Right kidney (tissue), 1 donor: ENCODE measurements at regions not wholly inside any gene's neighbourhood (a gene's known extent, or its start where the extent isn't known, plus 50 kb on each side); places are given as distances from the start of the nearest gene placed in this dataset.
"Not testable (repeated sequence)": the region's sequence is repeated elsewhere in the genome, so short reads cannot be mapped to it uniquely, and the experiment has no call there.

ENCODE experiments used
- DNase-seq: peaks from one replicate; pipeline ENCODE4 v3.0.0-alpha.2; 2016

DNA sequence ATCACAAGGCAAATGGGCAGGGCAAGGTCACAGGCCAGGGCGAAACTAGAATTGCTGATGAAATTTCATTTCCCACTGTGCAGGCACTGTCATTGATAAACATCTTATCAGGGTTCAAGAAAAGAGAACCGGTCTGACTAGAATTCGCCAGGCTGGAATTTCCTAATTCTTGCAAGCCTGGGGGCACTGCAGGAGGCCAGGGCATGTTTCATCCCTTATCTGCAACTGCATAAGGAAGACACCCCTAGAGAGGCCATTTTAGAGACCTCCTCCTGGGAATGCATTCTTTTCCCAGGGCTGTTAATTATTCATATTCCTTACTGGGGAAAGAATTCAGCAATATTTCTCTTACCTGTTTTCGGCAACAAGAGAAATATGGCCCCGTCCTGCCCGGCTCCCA lies 266.2 kb upstream of the CYLC2 start:
- no peak for DNase-seq

- DNase-seq: no peak
Observed at GRCh38 chr9:102714184-102714583, 280.9 kb upstream of the CYLC2 start.

DNA sequence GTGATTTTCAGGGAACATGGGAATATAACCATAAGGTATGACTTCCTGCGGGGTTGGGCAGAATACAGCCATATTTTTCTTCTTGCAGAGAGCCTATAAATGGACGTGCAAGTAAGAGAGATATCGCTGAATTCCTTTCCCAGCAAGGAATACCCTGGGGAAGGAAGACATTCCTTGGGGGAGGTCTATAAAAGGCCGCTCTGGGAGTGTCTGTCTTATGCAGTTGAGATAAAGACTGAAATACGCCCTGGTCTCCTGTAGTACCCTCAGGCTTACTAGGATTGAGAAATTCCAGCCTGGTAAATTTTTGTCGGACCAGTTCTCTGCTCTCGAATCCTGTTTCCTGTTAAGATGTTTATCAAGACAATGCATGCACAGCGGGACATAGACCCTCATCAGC lies 282.2 kb upstream of the CYLC2 start:
- DNase-seq: peak; percentile 1

DNA sequence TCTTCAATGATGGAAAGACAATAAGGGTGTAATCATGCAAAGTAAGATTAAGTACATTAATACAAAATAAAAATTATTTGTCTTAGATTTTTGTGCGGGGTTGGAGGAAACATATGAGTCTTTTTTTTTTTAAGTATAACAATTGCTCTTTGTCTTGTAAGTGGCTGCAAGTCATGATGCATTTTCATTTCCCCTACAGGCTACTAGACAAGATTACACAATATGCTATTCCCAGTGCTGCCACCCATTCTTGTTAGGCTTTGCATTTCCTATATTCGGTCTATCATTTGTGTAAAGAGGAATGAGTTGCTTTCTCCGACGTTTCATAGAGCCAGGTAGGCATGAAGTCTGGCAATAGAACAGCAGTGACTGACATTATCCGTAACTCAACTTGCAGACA lies 294.2 kb upstream of the CYLC2 start:
- DNase-seq: no peak

- no peak for DNase-seq
Observed at GRCh38 chr9:102669220-102669619, 325.9 kb upstream of the CYLC2 start.

DNA sequence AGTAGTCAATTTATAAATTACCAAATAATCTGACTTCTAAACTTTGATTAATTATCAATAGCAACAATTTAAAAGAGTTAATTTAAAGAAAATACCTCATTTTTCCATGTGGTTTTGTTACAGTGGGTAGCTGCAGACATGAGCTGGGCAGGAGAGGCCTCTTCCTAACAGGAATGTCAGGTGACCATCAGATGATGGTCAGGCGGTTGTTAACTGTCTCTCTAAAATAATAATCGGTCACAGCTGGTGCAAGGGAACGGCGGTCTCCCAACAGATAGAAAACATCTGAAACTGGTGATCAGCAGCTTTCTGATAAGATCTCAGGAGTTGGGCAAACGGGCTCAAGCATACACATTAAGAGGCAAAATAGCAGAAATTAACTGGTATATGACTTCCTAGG lies 342.7 kb upstream of the CYLC2 start:
- no peak for DNase-seq

DNA sequence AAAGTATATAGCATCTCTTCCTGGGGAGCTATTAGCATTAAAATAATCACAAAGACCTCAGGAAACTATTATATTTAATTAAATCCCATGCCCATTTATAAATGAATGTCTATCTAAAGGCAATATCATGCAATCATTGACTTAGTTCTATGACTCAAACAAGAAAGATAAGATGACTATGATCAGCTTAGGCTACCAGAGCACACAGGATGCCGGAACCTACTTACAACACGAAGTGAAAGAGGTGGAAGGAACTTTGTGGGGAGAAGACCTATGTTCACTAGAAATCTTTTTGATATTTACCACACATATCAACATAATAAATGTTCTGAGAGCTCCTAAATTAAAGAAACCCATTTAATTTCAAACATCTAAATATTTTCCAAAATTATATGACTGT lies 344.2 kb upstream of the CYLC2 start:
- DNase-seq: no peak

- no peak for DNase-seq
Observed at GRCh38 chr9:102642651-102643050, 352.5 kb upstream of the CYLC2 start.

DNA sequence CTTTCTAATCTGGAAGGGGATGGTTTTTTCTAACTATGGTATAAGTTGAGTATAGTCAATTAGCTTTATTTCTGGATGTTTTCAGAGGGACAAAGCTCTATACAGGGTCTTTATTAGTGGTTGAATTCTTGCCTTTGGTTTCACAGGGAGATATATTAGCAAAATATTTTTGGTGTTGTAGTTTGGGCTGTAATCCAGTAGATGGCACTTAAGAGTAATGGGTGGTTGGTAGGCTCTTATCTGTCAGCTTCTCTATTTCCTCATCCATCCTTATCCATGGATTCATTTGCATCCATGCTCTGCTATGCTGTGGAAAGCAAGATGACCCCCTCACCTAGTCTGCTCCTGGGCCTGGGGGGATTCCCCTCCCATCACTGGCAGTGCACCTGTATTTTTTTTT lies 363.6 kb upstream of the CYLC2 start:
- no peak for DNase-seq

DNA sequence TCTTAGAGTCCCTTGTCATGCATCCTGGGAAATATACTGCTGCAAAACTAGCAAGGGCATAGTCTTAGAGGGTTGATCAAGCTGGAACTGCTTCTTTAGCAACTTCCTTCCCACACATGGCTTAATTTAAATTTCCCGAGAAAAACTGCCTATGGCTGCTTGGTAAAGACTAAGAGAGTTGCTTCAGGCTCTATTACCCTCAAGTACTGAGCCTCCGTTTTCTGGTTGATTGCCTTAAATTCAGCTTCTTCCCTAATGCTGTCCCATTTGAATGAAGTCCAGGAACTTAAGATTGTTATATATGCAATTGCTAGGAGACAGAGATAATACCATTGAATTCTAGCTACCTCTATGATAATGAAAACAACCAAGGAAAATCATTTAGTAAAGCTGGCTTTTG lies 385.7 kb upstream of the CYLC2 start:
- DNase-seq: no peak

DNA sequence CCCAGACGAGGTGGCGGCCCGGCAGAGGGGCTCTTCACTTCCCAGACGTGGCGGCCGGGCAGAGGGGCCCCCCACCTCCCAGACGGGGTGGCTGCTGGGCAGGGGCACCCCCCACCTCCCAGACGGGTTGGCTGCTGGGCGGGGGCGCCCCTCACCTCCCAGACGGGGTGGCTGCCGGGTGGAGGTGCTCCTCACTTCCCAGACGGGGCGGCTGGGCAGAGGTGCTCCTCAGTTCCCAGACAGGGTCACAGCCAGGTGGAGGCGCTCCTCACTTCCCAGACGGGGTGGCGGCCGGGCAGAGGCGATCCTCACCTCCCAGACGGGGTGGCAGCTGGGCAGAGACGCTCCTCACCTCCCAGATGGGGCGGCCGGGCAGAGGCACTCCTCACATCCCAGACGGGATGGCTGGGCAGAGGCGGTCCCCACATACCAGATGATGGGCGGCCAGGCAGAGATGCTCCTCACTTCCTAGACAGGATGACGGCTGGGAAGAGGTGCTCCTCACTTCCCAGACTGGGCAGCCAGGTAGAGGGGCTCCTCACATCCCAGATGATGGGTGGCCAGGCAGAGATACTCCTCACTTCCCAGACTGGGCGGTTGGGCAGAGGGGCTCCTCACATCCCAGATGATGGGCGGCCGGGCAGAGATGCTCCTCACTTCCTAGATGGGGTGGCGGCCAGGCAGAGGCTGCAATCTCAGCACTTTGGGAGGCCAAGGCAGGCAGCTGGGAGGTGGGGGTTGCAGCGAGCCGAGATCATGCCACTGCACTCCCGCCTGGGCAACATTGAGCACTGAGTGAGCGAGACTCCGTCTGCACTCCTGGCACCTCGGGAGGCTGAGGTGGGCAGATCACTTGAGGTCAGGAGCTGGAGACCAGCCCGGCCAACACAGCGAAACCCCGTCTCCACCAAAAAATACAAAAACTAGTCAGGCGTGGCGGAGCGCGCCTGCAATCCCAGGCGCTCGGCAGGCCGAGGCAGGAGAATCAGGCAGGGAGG lies 391.6 kb upstream of the CYLC2 start:
- not testable (repeated sequence) for DNase-seq

DNA sequence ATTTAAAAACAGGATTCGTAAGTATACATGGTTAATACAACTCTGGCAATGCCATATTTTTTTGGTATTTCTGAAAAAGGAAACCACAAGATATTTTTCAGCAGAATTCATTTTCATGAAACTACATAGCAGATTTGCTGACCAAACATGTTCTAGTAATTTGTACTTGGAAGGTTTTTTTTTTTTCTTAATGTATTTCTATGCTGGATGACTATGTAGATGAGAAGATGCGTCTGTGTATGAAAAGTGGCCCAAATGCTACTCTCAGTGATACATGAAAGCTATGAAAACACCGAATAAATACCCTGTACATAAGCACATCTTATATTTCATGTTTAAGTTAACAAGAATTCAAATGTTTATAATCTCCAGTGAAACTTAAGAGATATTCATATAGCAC lies 400.9 kb upstream of the CYLC2 start:
- DNase-seq: no peak

GRCh38 chr9:102587281-102587680 lies 407.9 kb upstream of the CYLC2 start:
- no peak for DNase-seq

DNA sequence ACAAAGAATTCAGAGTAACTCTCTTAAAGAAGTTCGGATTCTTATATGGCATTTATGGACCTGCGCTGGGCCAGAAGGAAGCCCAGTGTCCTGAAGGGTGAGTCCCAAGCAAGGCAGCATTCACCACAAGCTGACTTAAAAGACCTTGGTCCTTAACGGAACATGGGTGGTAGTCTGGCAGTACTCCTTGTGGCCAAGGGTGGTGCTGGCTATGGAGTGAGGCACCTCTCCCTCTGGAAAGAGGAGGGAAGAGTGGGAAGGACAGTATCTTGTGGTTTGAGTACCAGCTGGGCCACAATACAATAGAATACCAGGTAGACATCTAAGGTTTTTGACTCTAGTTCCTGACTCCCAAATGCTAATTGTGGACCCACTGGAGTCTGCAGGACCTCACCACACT lies 425.7 kb upstream of the CYLC2 start:
- DNase-seq: no peak

DNA sequence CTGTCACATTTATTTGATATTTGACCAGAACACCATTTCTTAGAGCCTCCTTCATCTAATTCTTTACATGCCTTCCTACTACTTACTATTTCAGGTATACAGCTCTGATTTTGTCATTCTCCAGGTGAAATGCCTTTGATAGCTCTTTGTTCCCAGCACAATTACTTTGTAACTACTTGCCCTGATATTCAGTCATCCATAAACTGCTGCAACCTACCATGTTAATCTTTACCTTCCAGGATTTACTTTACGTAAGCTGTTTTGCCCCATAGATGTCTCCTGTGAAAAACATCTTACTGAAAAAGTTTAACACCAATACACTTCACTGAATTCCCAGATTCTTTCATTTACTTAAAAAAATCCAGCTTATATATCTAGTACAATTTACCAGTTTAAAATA lies 443.8 kb upstream of the CYLC2 start:
- no peak for DNase-seq

GRCh38 chr9:102550886-102551285 lies 444.2 kb upstream of the CYLC2 start:
- DNase-seq: no peak

GRCh38 chr9:102550266-102550665 lies 444.9 kb upstream of the CYLC2 start:
- no peak for DNase-seq

DNA sequence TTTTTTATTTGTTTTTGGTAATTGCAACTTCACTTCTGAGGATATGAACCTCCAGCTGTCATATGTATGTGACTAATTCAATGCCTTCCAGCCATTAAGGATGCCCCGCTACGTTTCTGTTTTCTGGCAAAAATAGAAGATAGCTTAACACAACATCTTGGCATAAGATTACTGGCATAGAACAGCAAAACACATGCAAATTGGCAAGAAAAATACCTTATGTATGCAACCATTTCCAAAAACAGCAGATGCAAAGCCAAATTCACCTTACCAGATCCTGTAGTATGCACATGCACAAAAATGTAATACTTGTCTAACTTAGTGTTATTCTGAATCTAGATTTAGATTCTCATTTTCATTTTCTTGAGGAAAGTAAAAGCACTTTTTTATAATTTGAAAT lies 461.1 kb upstream of the CYLC2 start:
- no peak for DNase-seq

- DNase-seq: no peak
Observed at GRCh38 chr9:102521097-102521755, 473.9 kb upstream of the CYLC2 start.

DNA sequence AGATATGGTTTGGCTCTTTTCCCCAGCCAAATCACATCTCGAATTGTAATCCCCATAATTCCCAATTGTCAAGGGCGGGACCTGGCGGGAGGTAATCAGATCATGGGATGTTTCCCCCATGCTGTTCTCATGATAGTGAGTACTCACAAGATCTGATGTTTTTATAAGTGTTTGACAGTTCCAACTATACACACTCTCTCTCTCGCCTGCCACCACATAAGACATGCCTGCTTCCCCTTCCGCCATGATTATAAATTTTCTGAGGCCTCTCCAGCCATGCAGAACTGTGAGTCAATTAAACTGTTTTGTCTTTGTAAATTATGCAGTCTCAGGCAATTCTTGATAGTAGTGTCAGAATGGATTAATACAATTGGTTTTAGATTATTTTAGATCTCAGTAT lies 475.7 kb upstream of the CYLC2 start:
- DNase-seq: no peak

- no peak for DNase-seq
Observed at GRCh38 chr9:102518324-102518723, 476.8 kb upstream of the CYLC2 start.

DNA sequence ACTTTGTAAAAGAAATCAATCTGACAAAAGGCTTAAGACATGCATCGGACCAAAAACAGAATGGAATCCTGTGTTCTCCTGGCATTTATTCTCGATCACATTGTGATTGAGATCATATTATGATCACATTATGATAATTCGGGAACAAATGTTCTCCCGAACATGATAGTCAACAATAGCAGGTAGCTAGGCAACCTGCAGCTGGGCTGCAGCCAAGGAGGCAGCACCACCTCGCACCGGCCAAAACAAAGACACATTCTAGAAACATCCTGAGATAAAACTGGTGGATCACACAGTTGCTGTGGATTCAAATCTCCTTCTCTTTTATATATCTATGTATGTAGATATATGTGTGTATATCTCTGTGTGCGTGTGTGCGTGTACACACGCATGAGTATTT lies 480.6 kb upstream of the CYLC2 start:
- no peak for DNase-seq

DNA sequence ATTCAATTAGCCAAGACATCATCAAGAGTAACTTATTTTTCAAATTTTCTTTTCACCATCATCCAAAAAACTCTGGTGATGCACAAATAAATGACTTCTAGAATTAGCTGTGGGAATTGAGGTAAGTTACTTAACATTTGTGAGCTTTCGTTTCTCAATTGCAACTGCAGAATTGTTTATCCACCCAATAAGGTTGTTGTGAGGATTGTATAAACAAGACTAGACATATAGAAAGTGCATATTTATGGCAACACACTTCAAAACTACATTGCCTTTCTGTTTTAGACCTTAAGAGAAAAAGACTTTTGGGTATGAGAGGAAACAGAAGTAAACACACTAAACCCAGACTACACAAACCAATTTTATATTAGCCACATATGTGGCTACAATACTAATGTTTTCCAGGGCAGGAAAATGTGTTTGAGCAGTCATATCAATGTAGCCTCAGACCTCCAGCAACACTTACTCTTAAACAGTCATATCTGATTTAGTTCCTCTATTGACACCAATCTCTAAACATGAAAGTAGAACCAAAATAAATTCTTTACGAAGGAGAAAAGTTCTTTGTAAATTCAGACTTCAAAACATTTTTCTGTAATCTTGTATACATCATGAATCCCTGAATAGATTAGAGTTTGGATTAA lies 488.0 kb upstream of the CYLC2 start:
- no peak for DNase-seq
